A549 (cell line): ENCODE measurements at regions not wholly inside any gene's neighbourhood (a gene's known extent, or its start where the extent isn't known, plus 50 kb on each side); places are given as distances from the start of the nearest gene placed in this dataset.

ENCODE experiments used
- ATAC-seq, 2 experiments: fragments of 200-7000 bp in 1 of 2; fragments of >200 bp in 1 of 2; cut with Nextera tagmentation in 1 of 2; cut with Tn5 transposase in 1 of 2; 3 replicates each; pipeline versions ENCODE4 v1.8.0 to v1.9.1; 2018 to 2020; ENCODE audit warnings: mild to moderate bottlenecking in 1 of 2, moderate library complexity in 1 of 2
- CTCF ChIA-PET: fragments of 300-600 bp; sonication (Branson Sonifier 250); formaldehyde crosslinking; extraction: SDS; loops from one replicate; lab custom pipeline; 2021; ENCODE audit warnings: antibody characterized with exemption, inconsistent platforms; lab: Yijun Ruan, JAX
- POLR2A ChIA-PET: fragments of 350-600 bp; formaldehyde crosslinking; extraction: SDS; loops from one replicate; lab custom pipeline; 2021; ENCODE audit warnings: antibody characterized with exemption, inconsistent platforms; lab: Yijun Ruan, JAX
- DNase-seq, 2 experiments: peaks; one replicate each; pipeline versions ENCODE4 v3.0.0 to v3.0.0-alpha.2; 2011 to 2016; ENCODE audit warnings: low read depth in 1 of 2, low spot score in 1 of 2
- FAIRE-seq: peaks from 2 replicates; lab custom pipeline; 2011; peaks lifted over from hg19 to GRCh38; lab: Jason Lieb, UNC
- H3K27ac ChIP-seq, 2 experiments: fragments of >200 bp; sonication (Bioruptor Twin); formaldehyde crosslinking; 3 replicates each; pipeline ENCODE4 v1.5.1; 2016 to 2017
- H3K4me1 ChIP-seq: fragments of >200 bp; sonication (Bioruptor Twin); formaldehyde crosslinking; 3 replicates; pipeline ENCODE4 v1.6.1; 2016
- H3K4me2 ChIP-seq: fragments of >200 bp; sonication (Bioruptor Twin); formaldehyde crosslinking; 3 replicates; pipeline ENCODE4 v1.6.1; 2016
- H3K4me3 ChIP-seq: fragments of >200 bp; sonication (Bioruptor Twin); formaldehyde crosslinking; 3 replicates; pipeline ENCODE4 v1.5.1; 2016
- H3K9me3 ChIP-seq: fragments of >200 bp; sonication (Bioruptor Twin); formaldehyde crosslinking; 3 replicates; pipeline ENCODE4 v1.6.1; 2016
- CBX2 ChIP-seq: fragments of 200-600 bp; sonication (generic); IDR thresholded peaks from 2 replicates; pipeline ENCODE4 v1.6.1; 2016; ENCODE audit warnings: low read depth, mild to moderate bottlenecking, borderline replicate concordance
- CHD2 ChIP-seq: fragments of 150-350 bp; IDR thresholded peaks from 2 replicates; pipeline ENCODE4 v1.6.1; 2014; ENCODE audit warnings: low read length; ENCODE audit not compliant: partially characterized antibody
- CHD4 ChIP-seq: fragments of 200-600 bp; sonication (generic); IDR thresholded peaks from 2 replicates; pipeline ENCODE4 v1.6.1; 2016; ENCODE audit warnings: antibody characterized with exemption, mild to moderate bottlenecking, borderline replicate concordance
- EP300 ChIP-seq, 2 experiments: fragments of >200 bp; sonication (Bioruptor Twin); formaldehyde crosslinking; IDR thresholded peaks; 2 replicates in 1 of 2; 3 replicates in 1 of 2; pipeline ENCODE4 v1.6.1; 2016 to 2017
- ESRRA ChIP-seq: fragments of 150-350 bp; IDR thresholded peaks from 2 replicates; pipeline ENCODE4 v1.6.1; 2014; ENCODE audit warnings: mild to moderate bottlenecking, low read length, borderline replicate concordance
- FOSB ChIP-seq: fragments of 250-450 bp; sonication (Bioruptor Pico); IDR thresholded peaks from 2 replicates; pipeline ENCODE4 v1.5.0; 2020; ENCODE audit warnings: mild to moderate bottlenecking, moderate library complexity
- FOXS1 ChIP-seq: fragments of 250-450 bp; sonication (Bioruptor Pico); IDR thresholded peaks from 2 replicates; pipeline ENCODE4 v1.5.0; 2020; ENCODE audit warnings: mild to moderate bottlenecking, moderate library complexity
- GATA3 ChIP-seq: IDR thresholded peaks from 2 replicates; pipeline ENCODE4 v1.6.1; 2012; ENCODE audit warnings: borderline replicate concordance
- HEYL ChIP-seq: fragments of 250-450 bp; sonication (Bioruptor Pico); IDR thresholded peaks from 2 replicates; pipeline ENCODE4 v1.8.0; 2021; ENCODE audit warnings: mild to moderate bottlenecking, moderate library complexity
- HOXB5 ChIP-seq: fragments of 250-450 bp; sonication (Bioruptor Pico); IDR thresholded peaks from 2 replicates; pipeline ENCODE4 v1.5.0; 2020; ENCODE audit warnings: mild to moderate bottlenecking, moderate library complexity
- MYC ChIP-seq: IDR thresholded peaks from 2 replicates; pipeline ENCODE4 v1.6.1; 2012; ENCODE audit warnings: mild to moderate bottlenecking, inconsistent platforms, low read length, improper control_type of control experiment, borderline replicate concordance
- NFE2L2 ChIP-seq: fragments of 150-350 bp; conservative IDR thresholded peaks from 2 replicates; pipeline ENCODE4 v1.6.1; 2014; ENCODE audit warnings: low read length
- NPAS2 ChIP-seq: fragments of 250-450 bp; sonication (Bioruptor Pico); IDR thresholded peaks from 2 replicates; pipeline ENCODE4 v1.8.0; 2022; ENCODE audit warnings: mild to moderate bottlenecking, moderate library complexity, borderline replicate concordance
- PHF8 ChIP-seq: fragments of 200-600 bp; sonication (generic); IDR thresholded peaks from 2 replicates; pipeline ENCODE4 v1.6.1; 2016; ENCODE audit warnings: low read depth, mild to moderate bottlenecking, antibody characterized with exemption, moderate library complexity, borderline replicate concordance
- POLR2A ChIP-seq: IDR thresholded peaks from 2 replicates; pipeline ENCODE4 v1.6.1; 2012; ENCODE audit warnings: mild to moderate bottlenecking, low read length
- RFX5 ChIP-seq: fragments of 450-650 bp; IDR thresholded peaks from 2 replicates; pipeline ENCODE4 v1.7.1; 2014; ENCODE audit warnings: antibody characterized with exemption, mild to moderate bottlenecking, moderate library complexity
- RNF2 ChIP-seq: fragments of 200-600 bp; sonication (generic); IDR thresholded peaks from 2 replicates; pipeline ENCODE4 v1.6.1; 2016; ENCODE audit warnings: low read depth, mild to moderate bottlenecking, antibody characterized with exemption, moderate library complexity, borderline replicate concordance
- SREBF2 ChIP-seq: fragments of 450-650 bp; IDR thresholded peaks from 2 replicates; pipeline ENCODE4 v1.6.1; 2014; ENCODE audit warnings: mild to moderate bottlenecking, moderate library complexity
- TP53 ChIP-seq: fragments of 250-450 bp; sonication (Bioruptor Pico); IDR thresholded peaks from 2 replicates; pipeline ENCODE4 v1.5.0; 2021; ENCODE audit warnings: mild to moderate bottlenecking, moderate library complexity
- ZC3H11A ChIP-seq: fragments of 450-650 bp; IDR thresholded peaks from 2 replicates; pipeline ENCODE4 v1.6.1; 2014; ENCODE audit warnings: antibody characterized with exemption, mild to moderate bottlenecking
- ZSCAN20 ChIP-seq: fragments of 250-450 bp; sonication (Bioruptor Pico); IDR thresholded peaks from 2 replicates; pipeline ENCODE4 v1.8.0; 2022; ENCODE audit warnings: mild to moderate bottlenecking, moderate library complexity
- WGBS: methylation state at CpG from one replicate; pipeline ENCODE4 v1.1.6; 2017; ENCODE audit errors: missing lambda C conversion rate; 5-methylcytosine and 5-hydroxymethylcytosine counted together
- TF ChIP-seq, protein P1 (sequence below): fragments of 450-650 bp; IDR thresholded peaks from 2 replicates; pipeline ENCODE4 v1.6.1; 2014; ENCODE audit warnings: antibody characterized with exemption
- TF ChIP-seq, protein P2 (sequence below): fragments of 250-450 bp; sonication (Bioruptor Pico); IDR thresholded peaks from 2 replicates; pipeline ENCODE4 v1.5.0; 2021; ENCODE audit warnings: mild to moderate bottlenecking, moderate library complexity, borderline replicate concordance

DNA sequence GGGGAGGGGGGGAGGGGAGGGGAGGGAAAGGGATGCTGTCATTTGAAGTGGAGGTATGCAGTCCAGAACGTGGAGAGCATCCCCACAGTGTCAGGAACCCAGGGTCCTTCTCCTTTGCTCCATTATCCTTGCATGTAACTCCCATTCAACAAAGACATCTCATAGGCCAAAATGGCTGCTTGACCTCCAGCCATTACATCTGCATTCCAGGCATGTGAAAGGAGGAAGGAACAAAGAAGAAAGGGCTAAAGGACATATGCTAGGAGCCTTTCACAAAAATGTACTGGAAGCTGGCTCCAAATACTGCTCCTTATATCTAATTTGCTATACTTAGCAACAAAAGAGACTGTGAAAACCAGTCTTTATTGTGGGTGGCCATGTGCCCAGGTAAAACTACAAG lies 87.0 kb upstream of the CRHR1 start:
- TF ChIP-seq, protein P1, sequence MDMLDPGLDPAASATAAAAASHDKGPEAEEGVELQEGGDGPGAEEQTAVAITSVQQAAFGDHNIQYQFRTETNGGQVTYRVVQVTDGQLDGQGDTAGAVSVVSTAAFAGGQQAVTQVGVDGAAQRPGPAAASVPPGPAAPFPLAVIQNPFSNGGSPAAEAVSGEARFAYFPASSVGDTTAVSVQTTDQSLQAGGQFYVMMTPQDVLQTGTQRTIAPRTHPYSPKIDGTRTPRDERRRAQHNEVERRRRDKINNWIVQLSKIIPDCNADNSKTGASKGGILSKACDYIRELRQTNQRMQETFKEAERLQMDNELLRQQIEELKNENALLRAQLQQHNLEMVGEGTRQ, result no peak
- no peak for TF ChIP-seq HEYL (CRISPR knock-in tag)
- no peak for TF ChIP-seq NPAS2 (CRISPR knock-in tag)
- no peak for TF ChIP-seq CBX2
- no peak for TF ChIP-seq TP53 (CRISPR knock-in tag)
- no peak for TF ChIP-seq ESRRA
- no peak for TF ChIP-seq FOSB (CRISPR knock-in tag)
- no peak for TF ChIP-seq SREBF2
- no peak for TF ChIP-seq HOXB5 (CRISPR knock-in tag)
- TF ChIP-seq POLR2A, result no peak
- TF ChIP-seq RFX5, result no peak
- TF ChIP-seq CHD2, result no peak
- TF ChIP-seq ZSCAN20, result no peak
- TF ChIP-seq, protein P2, sequence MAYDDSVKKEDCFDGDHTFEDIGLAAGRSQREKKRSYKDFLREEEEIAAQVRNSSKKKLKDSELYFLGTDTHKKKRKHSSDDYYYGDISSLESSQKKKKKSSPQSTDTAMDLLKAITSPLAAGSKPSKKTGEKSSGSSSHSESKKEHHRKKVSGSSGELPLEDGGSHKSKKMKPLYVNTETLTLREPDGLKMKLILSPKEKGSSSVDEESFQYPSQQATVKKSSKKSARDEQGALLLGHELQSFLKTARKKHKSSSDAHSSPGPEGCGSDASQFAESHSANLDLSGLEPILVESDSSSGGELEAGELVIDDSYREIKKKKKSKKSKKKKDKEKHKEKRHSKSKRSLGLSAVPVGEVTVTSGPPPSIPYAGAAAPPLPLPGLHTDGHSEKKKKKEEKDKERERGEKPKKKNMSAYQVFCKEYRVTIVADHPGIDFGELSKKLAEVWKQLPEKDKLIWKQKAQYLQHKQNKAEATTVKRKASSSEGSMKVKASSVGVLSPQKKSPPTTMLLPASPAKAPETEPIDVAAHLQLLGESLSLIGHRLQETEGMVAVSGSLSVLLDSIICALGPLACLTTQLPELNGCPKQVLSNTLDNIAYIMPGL, result no peak
- no peak for TF ChIP-seq NFE2L2
- no peak for ATAC-seq
- CTCF ChIA-PET, result interaction anchor here (1.4 to 4.0 kb wide), 3 partner anchors 11 to 23 kb away, joined by 3 to 14 read pairs (median 3); no protein-coding TSS in a partner anchor

DNA sequence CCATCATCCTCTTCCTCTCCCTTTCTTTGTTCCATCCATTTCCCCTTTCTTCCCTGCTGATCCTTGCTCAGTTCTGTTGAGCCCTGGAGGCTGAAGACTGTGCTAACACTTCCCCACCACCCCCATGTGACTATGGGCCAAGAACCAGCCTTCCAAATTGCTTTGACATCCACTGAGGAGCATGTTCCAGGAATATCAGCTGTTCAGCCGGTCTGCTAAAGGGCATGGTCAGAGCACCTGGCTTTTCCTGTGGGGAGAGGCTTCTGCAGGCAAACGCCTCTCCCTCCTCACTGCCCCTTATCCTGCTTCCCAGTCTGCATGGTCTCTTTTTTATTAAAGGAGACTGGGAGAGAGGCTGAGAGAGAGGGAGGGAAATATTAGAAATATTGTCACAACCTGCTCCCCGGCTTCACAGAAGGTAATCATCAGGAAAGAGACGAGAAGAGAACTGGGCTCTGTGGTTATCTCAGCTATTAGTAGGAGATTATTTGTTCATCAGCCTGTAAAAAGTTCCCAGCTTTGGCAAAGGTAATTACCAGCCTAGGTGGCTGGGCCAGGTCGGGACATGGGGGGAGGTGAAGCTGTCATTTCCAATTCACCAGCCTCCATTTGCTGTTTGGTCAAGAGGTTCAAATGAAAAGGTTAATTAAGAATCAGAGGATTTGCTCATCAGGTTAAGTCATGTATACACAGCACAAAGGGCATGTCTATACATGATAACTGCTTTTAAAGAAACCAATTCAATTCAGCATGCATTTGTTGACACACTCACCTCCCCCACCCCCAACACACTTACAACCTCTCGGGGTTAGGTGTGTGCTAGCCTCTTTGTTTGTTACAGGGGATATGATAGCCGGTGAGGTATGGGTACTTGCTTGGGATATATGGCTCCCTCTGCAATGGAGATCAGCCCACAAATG lies 83.7 kb upstream of the CRHR1 start:
- Histone ChIP-seq H3K4me3 (no peak overlapping the region), H3K4me2 (no peak overlapping the region), H3K9me3 (no peaks in the 10 kb centered on the region), H3K27ac (no peak overlapping the region), H3K4me1 (peaks cover 27% of the 10 kb centered on the region)
- WGBS, result 16% methylated on average over 7 of the region's 7 CpGs
- no peak for ATAC-seq
- TF ChIP-seq FOXS1 (CRISPR knock-in tag), result no peak
- TF ChIP-seq RNF2, result no peak
- TF ChIP-seq RFX5, result no peak
- TF ChIP-seq CHD4, result no peak
- no peak for TF ChIP-seq CBX2
- TF ChIP-seq PHF8, result no peak
- TF ChIP-seq GATA3, result no peak
- TF ChIP-seq EP300 (IDR thresholded peaks at IDR 0.05), result no peak
- no peak for TF ChIP-seq MYC
- TF ChIP-seq ZC3H11A, result no peak
- TF ChIP-seq FOSB (CRISPR knock-in tag), result no peak
- TF ChIP-seq TP53 (CRISPR knock-in tag), result no peak
- TF ChIP-seq NFE2L2, result no peak
- ChIA-PET POLR2A (no interaction called here), CTCF (interaction anchor here (0.6 to 3.4 kb wide), 3 partner anchors 9 to 83 kb away, joined by 3 to 10 read pairs (median 4); no protein-coding TSS in a partner anchor)
- no peak for DNase-seq
- FAIRE-seq, result no peak

More for the DNA sequence above, 87.0 kb upstream of the CRHR1 start:
- DNase-seq (no peak), FAIRE-seq (no peak)
- POLR2A ChIA-PET, result no interaction called here
- Histone ChIP-seq H3K4me3 (no peak overlapping the region), H3K4me2 (no peak overlapping the region), H3K27ac (no peak overlapping the region), H3K9me3 (no peaks in the 10 kb centered on the region), H3K4me1 (no peaks in the 10 kb centered on the region)
- WGBS, result 0% methylated on average over 1 of the region's 1 CpG
